ENCODE measurements at regions not wholly inside any gene's neighbourhood (a gene's known extent, or its start where the extent isn't known, plus 50 kb on each side); places are given as distances from the start of the nearest gene placed in this dataset.
A peak's percentile ranks its signal among the peaks of the same experiment; 100 is the strongest.

DNA sequence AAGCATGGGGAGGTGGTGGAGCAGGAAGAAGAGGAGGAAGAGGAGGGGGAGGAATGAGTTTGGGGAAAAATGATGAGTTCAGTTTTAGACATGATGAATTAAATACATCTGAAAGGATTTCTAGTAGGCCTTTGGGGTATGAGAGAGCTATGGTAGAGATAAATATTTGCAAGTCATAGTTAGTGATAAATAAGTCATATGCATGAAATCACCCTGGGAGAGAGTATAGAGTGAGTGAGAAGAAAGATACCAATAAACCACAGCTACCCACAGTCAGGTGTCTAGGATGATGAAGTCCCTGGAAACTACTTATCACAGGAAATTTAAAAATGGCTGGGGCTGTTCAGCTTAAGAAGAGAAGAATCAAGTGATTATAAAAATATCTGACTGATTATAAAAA lies 240.5 kb downstream of the RDH14 start:
- DNase-seq (no peak), ATAC-seq (no peak)
- no peaks in the 10 kb centered on the region for H3K36me3 ChIP-seq
- H3K4me3 ChIP-seq: no peak overlapping the region
- no peaks in the 10 kb centered on the region for H3K4me1 ChIP-seq
- no peaks in the 10 kb centered on the region for H3K27me3 ChIP-seq
- no peak overlapping the region for H3K27ac ChIP-seq
- no peaks in the 10 kb centered on the region for H3K9me3 ChIP-seq
- TF ChIP-seq, protein P1, sequence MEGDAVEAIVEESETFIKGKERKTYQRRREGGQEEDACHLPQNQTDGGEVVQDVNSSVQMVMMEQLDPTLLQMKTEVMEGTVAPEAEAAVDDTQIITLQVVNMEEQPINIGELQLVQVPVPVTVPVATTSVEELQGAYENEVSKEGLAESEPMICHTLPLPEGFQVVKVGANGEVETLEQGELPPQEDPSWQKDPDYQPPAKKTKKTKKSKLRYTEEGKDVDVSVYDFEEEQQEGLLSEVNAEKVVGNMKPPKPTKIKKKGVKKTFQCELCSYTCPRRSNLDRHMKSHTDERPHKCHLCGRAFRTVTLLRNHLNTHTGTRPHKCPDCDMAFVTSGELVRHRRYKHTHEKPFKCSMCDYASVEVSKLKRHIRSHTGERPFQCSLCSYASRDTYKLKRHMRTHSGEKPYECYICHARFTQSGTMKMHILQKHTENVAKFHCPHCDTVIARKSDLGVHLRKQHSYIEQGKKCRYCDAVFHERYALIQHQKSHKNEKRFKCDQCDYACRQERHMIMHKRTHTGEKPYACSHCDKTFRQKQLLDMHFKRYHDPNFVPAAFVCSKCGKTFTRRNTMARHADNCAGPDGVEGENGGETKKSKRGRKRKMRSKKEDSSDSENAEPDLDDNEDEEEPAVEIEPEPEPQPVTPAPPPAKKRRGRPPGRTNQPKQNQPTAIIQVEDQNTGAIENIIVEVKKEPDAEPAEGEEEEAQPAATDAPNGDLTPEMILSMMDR (IDR thresholded peaks at IDR 0.05): no peak
- intact Hi-C loops (cut with DNase I): no loop called here

GRCh38 chr2:18317017-18317416 lies 243.4 kb downstream of the RDH14 start:
- DNase-seq (no peak), ATAC-seq (no peak)
- Histone ChIP-seq H3K9me3 (no peaks in the 10 kb centered on the region), H3K4me1 (no peaks in the 10 kb centered on the region), H3K27me3 (no peaks in the 10 kb centered on the region), H3K27ac (no peak overlapping the region), H3K36me3 (no peaks in the 10 kb centered on the region), H3K4me3 (no peak overlapping the region)
- TF ChIP-seq, protein P1 (IDR thresholded peaks at IDR 0.05): no peak
- intact Hi-C loops (cut with DNase I): no loop called here

DNA sequence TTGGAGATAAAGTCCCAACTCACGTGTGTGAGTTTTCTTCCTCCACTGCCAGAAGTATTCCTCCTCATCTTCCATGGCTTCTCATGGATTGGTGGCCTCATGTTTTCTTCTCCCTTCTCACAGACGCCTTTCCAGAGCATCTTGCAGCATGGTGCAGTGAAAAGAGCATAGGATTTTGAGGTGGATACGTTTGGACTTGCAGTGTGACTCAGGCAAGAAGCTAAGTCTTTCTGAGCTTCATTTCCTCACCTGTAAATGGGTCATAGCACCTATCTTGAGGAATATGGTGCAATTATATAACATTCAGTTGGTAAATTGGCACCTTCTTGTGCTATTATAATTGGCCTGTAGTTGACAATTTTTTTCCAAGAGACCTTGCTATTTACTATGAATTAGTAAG lies 247.6 kb downstream of the RDH14 start:
- Histone ChIP-seq H3K9me3 (no peaks in the 10 kb centered on the region), H3K4me3 (no peak overlapping the region), H3K36me3 (no peaks in the 10 kb centered on the region), H3K27me3 (no peaks in the 10 kb centered on the region), H3K4me1 (no peaks in the 10 kb centered on the region), H3K27ac (no peak overlapping the region)
- intact Hi-C loops (cut with DNase I): no loop called here
- no peak for DNase-seq
- TF ChIP-seq, protein P1 (IDR thresholded peaks at IDR 0.05): no peak
- no peak for ATAC-seq

- Histone ChIP-seq H3K36me3 (no peaks in the 10 kb centered on the region), H3K4me3 (peak overlapping the region; percentile 11), H3K27ac (peak overlapping the region; percentile 39), H3K4me1 (no peaks in the 10 kb centered on the region), H3K9me3 (no peaks in the 10 kb centered on the region), H3K27me3 (no peaks in the 10 kb centered on the region)
- intact Hi-C loops (cut with DNase I): no loop called here
- DNase-seq (no peak), ATAC-seq (peak; percentile 82)
- TF ChIP-seq, protein P1 (IDR thresholded peaks at IDR 0.05): no peak
Observed at GRCh38 chr2:18311420-18312195, 248.8 kb downstream of the RDH14 start.

DNA sequence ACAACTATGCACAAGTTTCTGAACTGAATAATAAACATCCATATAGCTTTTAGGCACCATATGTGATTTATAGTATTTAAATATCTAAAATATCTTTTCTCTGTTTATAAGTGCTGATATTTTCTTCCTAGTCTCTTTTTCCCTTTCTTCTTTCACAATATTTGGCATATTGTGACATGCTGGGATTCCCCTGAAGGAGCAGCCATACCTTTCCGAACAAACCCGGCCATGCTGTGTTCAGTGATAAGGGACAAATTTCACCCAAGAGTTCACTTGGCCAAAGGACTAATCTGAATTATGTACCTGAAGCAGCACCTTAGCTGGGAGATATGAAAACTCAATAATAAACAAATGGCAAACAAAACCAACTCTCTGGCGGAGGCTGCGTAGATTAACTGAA lies 250.8 kb downstream of the RDH14 start:
- no peaks in the 10 kb centered on the region for H3K36me3 ChIP-seq
- TF ChIP-seq, protein P1 (IDR thresholded peaks at IDR 0.05): no peak
- no peak for DNase-seq
- H3K9me3 ChIP-seq: no peaks in the 10 kb centered on the region
- intact Hi-C loops (cut with DNase I): no loop called here
- H3K27ac ChIP-seq: no peak overlapping the region
- no peaks in the 10 kb centered on the region for H3K4me1 ChIP-seq
- no peak for ATAC-seq
- H3K27me3 ChIP-seq: no peaks in the 10 kb centered on the region
- peak overlapping the region; percentile 11 for H3K4me3 ChIP-seq
